Gastrocnemius medialis (tissue), 4 donors: ENCODE measurements at regions not wholly inside any gene's neighbourhood (a gene's known extent, or its start where the extent isn't known, plus 50 kb on each side); places are given as distances from the start of the nearest gene placed in this dataset.

Experiments used
- CTCF ChIP-seq, 5 experiments: fragments of 450-650 bp in 3 of 5; fragments of 200-600 bp in 2 of 5; sonication (generic) in 2 of 5; IDR thresholded peaks in 4 of 5; conservative IDR thresholded peaks in 1 of 5; 1 replicate in 4 of 5; 2 replicates in 1 of 5; pipeline ENCODE4 v1.5.1; 2016 to 2019; ENCODE audit warnings: antibody characterized with exemption in 5 of 5, mild to moderate bottlenecking in 3 of 5, moderate library complexity in 3 of 5
- POLR2A ChIP-seq, 2 donors: fragments of 450-650 bp; IDR thresholded peaks; one replicate each; pipeline ENCODE4 v1.6.1; 2017; ENCODE audit warnings: antibody characterized with exemption in 2 of 2, mild to moderate bottlenecking in 2 of 2, moderate library complexity in 2 of 2

GRCh38 chr1:22257290-22258275, 114.7 kb upstream of the WNT4 start:
- TF ChIP-seq POLR2A (IDR thresholded peaks at IDR 0.05) (no peak), CTCF (IDR thresholded peaks at IDR 0.05 in 4 of 5, conservative IDR thresholded peaks at IDR 0.05 in 1 of 5) (no peak)
